ENCODE measurements at regions not wholly inside any gene's neighbourhood (a gene's known extent, or its start where the extent isn't known, plus 50 kb on each side); places are given as distances from the start of the nearest gene placed in this dataset.
"Not testable (repeated sequence)": the region's sequence is repeated elsewhere in the genome, so short reads cannot be mapped to it uniquely, and the experiment has no call there.

DNA sequence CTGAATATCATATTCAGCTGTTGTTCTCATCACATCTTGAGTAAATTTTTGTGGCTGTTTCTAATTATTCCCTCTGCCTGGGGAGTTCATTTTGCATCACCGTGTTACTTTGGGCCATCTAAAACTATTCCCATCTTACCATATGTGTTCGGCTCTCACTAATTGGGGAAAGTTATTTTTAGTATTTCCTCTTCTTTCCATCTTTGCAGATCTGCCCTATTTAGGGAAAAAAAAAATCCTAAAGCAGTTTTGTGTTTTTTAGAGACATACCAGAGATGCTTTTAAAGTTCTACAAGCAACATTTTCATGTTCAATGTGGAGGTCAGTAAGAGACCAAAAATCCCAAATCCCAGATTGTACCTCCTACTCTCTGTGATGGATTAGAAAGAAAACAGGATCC, 111.3 kb upstream of the NDUFV2 start:
- no peak for DNase-seq (ENCODE audit: low read depth)

DNA sequence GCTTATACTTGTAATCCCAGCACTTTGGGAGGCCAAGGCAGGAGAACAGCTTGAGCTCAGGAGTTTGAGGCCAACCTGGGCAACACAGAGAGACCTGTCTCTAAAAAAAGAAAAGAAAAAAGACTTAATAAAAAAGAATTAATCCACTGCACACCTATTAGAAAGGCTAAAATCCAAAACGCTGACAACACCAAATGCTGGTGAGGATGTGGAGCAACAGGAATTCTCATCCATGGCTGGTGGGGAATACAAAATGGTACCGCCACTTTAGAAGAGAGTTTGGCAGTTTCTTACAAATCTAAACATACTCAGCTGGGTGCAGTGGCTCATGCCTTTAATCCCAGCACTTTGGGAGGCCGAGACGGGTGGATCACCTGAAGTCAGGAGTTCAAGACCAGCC, 110.0 kb upstream of the NDUFV2 start:
- DNase-seq (ENCODE audit: low read depth) = not testable (repeated sequence)

DNA sequence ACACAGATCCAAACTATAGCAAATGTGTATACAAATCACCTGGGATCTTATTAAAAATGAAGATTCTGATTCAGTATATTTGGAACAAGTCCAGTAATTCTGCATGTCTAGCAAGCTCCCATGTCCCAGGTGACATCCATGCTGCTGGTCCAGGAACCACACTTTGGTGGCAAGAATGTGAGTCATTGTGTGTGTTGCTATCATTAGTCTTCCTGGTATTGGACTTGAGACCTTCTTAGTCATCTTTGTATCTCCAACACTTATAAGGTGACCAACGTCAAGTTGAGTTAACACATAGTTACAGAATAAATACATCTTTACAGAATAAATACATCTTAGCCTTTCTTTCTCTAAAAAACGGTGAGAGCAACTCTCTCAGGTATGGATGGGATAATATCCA, 107.9 kb upstream of the NDUFV2 start:
- DNase-seq (ENCODE audit: low read depth) = no peak

DNA sequence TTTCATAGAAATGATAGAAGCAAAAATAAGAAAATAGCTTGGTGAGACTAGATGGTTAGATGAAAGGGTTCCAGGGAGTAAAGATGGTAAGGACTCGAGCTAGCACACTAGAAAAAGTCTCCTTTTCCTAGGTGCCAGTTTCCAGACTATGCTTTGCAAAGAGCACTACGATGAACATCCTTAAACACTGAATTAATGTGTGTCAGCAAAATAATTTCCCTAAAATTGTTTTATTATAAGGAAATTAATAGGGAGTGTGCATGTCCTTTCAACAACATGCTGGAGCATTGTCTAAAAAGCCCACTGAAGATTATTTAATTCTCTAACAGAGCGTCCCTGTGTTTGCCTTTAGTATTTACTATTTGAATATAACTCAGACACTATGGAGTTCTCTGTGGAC, 107.4 kb upstream of the NDUFV2 start:
- no peak for DNase-seq (ENCODE audit: low read depth)

DNA sequence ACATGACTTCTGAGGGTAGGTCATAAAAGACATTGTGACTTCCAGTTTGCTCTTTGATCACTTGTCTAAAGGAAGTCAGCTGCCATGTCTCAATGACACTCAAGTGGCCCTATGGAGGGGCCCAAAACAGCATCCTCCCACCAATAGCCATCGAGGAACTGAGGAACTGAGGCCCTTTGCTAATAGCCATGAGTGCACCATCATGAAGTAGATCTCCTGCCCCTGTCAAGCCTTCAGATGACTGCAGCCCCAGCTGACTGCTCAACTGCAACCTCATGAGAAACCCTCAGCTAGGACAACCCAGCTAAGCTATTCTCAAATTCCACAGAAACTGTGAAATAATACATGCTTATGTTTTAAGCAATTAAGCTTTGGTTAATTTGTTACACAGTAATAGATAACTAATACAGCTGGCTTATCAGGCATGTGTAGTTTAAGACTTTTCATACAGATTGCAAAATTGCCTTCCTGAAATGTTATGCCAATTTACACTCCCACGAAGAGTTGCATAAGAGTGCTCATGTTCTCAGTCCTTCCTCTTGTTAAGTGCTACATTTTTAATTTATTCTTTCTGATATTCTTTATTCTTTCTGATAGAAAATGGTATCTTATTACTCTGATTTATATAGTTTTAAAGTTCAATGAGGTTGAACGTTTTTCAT, 105.6 kb upstream of the NDUFV2 start:
- no peak for DNase-seq (ENCODE audit: low read depth)

DNA sequence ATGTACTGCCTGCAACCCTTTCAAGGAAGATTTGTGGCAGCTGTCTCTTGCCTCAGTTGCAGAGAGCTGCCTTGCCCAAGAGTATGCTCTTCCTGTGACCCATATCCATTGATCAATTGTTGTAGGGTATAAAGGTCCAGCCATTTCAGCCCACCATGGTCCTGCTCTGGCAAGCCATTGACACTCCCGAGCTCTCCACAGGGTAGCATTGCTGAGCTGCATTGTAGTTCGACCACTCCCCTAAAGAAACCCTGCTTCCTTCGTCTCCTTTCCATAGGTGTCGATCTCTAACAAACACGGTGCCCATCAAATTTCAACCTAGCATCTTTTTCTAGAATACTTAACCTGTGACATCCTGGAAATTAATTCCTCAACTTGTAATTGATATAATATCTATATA, 104.9 kb upstream of the NDUFV2 start:
- no peak for DNase-seq (ENCODE audit: low read depth)

DNA sequence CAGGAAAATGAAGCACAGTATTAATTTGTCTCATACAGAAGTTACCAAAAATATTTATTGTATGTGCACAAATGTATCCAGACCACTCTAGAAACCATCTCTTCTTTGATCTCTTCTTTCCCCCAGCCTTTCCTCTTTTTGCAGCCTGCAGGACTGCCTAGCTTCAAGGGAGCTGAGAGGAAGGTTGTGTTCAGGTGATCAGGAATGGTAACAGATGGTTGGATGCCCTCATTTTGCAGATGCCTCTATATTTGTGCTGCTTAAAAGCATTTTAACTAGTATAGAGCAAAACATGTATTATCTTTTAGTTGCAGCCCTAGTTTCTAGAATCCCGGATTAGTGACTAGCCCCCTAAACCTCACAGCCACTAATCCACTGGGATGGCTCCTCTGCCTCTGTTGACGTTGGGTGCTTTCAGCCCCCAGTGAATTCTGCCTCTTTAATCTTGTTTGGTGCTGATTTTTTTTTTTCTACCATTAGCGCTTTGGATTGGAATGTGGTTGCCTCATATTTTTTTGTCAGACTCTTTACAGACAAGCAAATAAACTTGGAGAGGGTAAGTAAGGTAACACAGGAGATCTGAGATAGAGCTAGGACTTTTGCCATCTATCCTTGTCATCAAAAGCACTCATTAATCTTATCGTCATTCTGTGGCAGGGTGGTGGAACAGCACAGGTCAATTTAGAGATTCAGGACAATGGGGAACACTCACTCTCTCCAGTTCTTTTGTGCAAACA, 103.8 kb upstream of the NDUFV2 start:
- no peak for DNase-seq (ENCODE audit: low read depth)

DNA sequence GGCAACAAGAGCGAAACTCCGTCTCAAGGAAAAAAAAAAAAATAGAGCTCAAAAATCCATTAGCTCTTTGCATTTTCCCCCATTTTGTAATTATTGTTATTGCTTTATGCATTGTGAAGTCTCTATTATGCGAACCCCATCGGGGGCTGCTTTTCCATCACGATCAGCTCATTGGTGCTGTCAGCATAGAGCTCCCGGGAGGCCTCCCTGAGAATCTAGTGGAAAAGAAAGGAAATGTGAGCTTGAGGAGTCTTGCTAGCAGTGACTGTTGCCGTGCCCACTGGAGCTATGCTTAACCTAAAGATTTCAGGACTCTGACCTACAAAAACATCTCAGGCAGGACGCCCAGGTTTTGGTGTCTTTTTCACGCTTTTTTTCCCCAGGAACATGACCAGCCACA, 102.6 kb upstream of the NDUFV2 start:
- no peak for DNase-seq (ENCODE audit: low read depth)

DNA sequence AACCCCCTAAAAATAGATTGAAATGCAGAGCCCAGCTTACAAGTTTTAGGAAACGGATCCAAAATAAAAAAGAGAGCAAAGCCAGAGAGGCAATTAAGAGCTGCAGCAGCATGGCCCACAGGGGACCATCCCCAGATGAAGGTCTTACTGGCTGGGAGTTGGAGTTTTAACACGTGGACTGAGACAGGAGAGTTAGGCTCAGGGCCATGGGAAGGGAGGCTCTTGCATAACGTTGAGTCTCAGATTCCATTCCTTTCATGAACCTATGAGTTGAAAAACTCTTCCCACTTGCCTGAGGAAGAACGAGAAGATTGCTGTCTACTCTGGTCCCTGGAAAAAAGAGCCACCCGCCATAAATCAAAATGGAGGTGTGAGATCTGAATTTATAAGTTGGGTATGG, 101.8 kb upstream of the NDUFV2 start:
- no peak for DNase-seq (ENCODE audit: low read depth)

DNA sequence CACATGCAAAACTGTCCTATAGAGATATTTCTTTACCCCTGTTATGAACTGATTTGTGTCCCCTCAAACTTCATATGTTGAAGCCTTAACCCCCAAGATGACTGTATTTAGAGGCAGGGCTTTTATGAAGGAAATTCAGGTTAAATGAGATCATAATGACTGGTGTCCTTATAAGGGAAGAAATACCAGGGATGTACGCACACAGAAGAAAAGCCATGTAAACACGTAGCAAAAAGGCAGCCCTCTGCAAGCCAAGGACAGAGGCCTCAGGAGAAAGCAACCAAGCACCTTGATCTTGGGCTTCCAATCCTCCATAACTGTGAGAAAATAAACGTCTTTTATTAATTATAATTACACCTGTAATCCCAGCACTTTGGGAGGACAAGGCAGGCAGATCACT, 101.3 kb upstream of the NDUFV2 start:
- DNase-seq (ENCODE audit: low read depth) = no peak

DNA sequence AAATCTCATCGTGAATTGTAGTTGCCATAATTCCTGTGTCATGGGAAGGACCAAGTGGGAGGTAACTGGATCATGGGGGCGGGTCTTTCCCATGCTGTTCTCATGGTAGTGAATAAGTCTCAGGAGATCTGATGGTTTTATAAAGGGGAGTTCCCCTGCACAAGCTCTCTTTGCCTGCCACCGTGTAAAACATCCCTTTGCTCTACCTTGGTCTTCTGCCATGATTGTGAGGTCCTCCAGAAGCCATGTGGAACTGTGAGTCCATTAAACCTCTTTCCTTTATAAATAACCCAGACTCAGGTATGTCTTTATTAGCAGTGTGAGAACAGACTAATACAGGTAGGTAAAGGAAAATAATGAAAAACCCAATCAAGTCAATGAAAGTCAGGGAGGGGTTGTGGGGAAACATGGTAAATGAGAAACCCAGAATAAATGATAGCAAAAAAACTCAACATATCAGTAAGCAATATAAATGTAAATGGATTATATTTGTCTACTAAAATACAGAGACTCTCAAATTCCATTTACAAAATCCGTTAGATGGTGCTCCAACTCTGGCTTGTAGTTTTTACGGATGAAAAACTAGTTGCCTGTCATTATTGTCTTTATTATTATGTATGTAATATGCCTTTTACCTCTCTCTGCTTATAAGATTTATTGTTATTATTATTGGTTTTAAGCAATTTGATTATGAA, 98.9 kb upstream of the NDUFV2 start:
- DNase-seq (ENCODE audit: low read depth) = no peak

DNA sequence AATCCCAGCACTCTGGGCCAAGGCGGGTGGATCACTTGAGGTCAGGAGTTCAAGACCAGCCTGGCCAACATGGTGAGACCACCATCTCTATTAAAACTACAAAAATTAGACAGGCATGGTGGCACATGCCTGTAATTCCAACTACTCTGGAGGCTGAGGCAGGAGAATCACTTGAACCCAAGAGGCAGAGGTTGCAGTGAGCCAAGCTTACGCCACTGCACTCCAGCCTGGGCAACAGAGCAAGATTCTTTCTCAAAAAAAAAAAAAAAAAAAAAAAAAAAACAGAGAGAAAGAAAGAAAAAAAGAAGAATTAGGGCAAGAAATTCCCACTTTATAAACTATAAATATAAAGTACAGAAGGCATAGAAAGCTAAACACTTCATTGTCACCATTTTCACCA, 98.2 kb upstream of the NDUFV2 start:
- not testable (repeated sequence) for DNase-seq (ENCODE audit: low read depth)

DNA sequence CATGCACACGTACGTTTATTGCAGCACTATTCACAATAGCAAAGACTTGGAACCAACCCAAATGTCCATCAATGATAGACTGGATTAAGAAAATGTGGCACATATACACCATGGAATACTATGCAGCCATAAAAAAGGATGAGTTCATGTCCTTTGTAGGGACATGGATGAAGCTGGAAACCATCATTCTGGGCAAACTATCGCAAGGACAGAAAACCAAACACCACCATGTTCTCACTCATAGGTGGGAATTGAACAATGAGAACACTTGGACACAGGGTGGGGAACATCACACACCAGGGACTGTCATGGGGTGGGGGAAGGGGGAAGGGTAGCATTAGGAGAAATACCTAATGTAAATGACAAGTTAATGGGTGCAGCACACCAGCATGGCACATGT, 94.8 kb upstream of the NDUFV2 start:
- not testable (repeated sequence) for DNase-seq (ENCODE audit: low read depth)

DNA sequence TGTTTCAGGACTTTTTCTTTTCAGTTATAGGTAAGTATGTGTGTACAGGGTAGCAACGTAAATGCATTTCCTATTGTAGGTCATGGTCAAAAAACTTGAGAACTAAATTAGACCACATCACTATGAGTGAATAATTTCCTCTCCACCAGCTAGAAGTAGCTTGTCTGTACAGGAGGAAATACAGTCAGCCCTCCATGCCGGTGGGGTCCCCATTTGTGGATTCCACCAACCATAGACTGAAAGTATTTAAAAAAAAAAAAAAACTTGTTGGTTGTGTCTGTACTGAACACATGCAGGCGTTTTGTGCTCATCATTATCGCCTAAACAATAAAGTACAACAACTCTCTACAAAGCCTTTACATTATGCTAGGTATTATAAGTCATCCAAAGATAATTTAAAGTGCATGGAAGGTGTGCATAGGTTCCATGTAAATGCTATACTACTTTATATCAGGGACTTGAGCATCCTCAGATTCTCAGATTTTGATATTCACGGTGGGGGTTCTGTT, 94.2 kb upstream of the NDUFV2 start:
- no peak for DNase-seq (ENCODE audit: low read depth)

DNA sequence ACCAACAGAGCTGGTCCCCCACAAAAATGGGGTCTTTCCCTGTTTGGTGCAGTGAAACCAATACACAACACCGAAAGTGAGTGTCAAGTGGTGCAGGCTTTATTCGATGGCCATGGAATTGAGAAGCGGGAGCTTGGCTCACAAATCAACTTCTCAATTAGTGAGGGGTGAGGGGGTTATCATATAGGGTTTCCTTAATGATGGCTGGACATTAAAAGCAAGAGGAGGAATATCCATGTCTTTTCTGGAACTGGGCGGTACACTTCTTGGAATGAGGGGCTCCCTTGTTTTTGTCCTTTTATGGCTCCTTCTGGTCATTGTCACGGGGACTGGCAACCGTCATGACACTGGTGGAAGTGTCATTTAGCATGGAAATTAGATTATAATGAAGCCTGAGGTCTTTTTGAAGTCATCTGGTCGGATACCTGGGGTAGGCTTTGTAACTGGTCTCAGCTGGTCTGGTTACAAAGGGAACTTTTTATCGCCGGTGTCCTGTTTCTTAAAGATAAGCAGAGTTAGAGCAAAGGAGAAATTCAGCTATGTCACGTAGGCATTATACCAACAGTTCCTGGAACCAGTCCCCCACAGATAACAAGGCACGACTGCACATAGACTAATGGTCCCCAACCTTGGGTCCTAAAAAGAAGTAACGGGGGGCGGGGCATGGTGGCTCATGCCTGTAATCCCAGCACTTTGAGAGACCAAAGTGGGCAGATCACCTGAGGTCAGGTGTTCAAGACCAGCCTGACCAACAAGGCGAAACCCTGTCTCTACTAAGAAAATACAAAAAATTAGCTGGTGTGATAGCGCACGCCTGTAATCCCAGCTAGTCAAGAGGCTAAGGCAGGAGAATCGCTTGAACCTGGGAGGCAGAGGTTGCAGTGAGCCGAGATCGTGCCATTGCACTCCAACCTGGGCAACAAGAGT, 93.5 kb upstream of the NDUFV2 start:
- DNase-seq (ENCODE audit: low read depth) = no peak

DNA sequence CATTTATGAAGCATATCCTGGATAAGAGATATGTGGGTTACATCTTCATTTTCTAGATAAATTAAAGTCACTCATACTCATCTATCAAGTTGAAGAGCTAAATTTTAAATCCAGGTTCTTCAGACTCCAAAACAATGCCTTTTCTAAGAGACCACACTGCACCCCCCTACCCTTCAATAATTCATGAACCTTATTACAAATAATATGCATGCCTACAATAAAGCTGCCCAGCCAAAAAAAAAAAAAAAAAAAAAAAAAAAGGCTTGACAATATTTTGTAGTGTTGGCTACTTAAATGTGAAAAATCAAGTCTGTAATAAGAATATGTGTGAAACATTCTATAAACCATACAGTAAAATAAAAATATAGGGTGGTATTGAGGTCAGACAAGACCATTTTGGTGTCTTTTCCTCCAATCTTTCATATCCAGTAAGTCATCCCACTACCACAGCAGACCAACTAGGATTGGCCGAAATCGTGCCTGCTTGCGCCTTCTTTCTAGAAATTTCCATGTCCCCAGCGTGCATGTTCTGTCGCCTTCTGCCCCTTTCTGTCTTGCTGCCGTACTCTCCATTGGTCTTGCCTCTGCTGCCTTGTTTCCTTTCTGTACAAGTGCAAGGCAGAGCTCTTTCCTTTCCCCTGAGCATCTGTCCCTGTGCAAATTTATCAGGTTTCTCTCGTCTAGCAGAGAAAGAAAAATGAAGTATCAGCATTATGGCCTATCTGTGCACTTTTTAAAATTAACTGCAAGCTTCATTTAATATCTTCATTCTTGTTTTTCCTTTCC, 92.6 kb upstream of the NDUFV2 start:
- DNase-seq (ENCODE audit: low read depth) = no peak

DNA sequence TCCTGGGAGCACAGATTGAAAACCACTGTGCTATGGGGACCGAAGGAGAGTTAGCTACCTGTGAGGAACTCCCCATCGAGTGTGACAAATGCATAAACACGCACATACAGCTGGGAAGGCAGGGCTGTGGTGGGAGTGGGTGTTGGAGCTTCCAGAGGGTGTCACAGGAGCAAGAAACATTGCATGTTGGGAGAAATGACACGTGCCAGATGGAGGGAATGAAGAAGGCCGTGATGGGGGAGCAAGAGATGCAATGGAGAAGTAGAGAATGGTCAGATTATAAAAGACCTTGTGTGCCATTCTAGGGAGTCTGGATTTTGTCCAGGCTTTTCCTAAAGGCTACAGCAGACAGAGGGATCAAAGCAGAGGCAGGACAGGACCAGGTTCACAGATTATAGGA, 91.1 kb upstream of the NDUFV2 start:
- DNase-seq (ENCODE audit: low read depth) = no peak

DNA sequence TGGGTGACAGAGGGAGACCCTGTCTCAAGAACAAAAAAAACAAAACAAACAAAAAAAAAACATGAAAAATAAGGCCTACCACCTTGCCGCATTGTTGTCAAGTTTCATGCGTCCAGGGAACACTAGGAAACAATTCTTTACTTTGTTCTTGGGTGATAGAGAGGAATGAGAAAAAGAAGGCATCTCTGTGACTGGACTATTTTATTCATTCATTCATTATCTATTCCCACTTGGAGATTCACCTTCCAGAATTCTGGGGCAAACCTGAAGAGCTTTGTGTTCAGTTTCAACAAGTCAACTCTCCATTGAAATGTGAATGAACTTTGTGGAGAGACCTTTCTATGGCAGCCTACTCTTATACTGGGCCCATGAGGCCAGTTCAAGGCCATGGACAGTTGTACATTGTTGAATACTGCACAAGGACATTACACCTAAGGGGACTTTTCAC, 88.5 kb upstream of the NDUFV2 start:
- DNase-seq (ENCODE audit: low read depth) = no peak

DNA sequence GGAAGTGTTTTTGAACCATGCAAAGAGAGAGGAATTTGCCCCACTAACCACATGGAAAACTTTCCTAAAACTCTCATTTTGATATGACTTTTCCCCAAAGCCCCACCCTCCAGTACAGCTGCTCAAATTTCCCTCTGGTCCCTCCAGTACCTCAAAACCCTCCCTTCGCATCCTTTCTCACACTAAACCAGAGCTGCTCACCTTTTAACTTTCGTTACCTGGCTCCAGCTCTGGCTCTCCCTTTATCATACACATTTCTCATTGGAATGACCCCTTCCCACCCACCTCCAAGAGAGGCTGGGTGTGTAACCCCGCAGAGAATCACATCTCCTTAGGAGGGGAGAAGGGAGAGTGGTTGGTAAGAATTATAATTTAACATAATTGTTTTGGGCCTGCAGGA, 86.8 kb upstream of the NDUFV2 start:
- no peak for DNase-seq (ENCODE audit: low read depth)

DNA sequence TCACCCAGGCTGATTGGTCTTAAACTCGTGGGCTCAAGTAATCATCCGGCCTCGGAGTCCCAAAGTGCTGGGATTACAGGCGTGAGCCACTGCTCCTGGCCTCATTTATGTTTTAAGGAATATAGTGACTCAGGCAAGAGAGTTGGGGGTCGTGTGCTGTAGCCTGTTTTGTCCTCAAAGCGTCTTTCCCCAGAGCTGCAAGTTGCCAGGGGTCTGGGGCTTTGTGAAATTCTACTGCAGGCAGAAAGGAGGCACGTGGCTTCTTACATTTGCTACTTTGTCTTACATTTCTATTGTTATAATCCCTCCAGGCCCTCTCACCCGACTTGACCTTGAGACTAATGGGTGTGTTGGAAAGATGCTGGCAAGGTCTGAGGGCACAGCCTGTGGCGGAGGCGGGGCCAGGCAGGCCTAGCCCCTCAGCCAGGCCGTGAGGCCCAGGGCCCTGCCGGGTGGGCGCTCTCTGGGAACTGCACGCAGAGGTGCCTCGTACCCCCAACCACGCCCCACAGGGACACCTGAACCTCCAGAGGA, 85.8 kb upstream of the NDUFV2 start:
- no peak for DNase-seq (ENCODE audit: low read depth)
